SK-N-SH (cell line): ENCODE measurements at regions not wholly inside any gene's neighbourhood (a gene's known extent, or its start where the extent isn't known, plus 50 kb on each side); places are given as distances from the start of the nearest gene placed in this dataset.

ENCODE experiments used
- CTCF ChIA-PET: fragments of 300-600, 350-600 bp; formaldehyde crosslinking; extraction: SDS; loops from one replicate; lab custom pipeline; 2021; lab: Yijun Ruan, JAX
- POLR2A ChIA-PET: fragments of 350-600 bp; sonication (Branson Sonifier 250); formaldehyde crosslinking; extraction: SDS; loops from one replicate; lab custom pipeline; 2020; ENCODE audit warnings: antibody characterized with exemption, inconsistent platforms; lab: Yijun Ruan, JAX
- DNase-seq: peaks from one replicate; pipeline ENCODE4 v3.0.0; 2012
- H2AFZ ChIP-seq: fragments of 200-600 bp; sonication (generic); 2 replicates; pipeline ENCODE4 v1.8.1; 2016; ENCODE audit warnings: antibody characterized with exemption, mild to moderate bottlenecking, low read depth
- H3F3A ChIP-seq: fragments of 200-600 bp; sonication (generic); replicated peaks from 2 replicates; pipeline ENCODE3; 2016; ENCODE audit warnings: antibody characterized with exemption, mild to moderate bottlenecking; ENCODE audit not compliant: insufficient read depth
- H3K27ac ChIP-seq, 2 experiments: fragments of 200-500 bp in 1 of 2; fragments of 200-600 bp in 1 of 2; sonication (Bioruptor generic) in 1 of 2; sonication (generic), shearing (Covaris generic) in 1 of 2; 2 replicates each; pipeline versions ENCODE4 v1.5.1 to v1.6.1; 2014 to 2016; ENCODE audit warnings: low read depth in 2 of 2, inconsistent platforms in 1 of 2, low read length in 1 of 2, mild to moderate bottlenecking in 1 of 2, mixed read lengths in 1 of 2
- H3K27me3 ChIP-seq: fragments of 200-600 bp; sonication (generic), shearing (Covaris generic); 2 replicates; pipeline ENCODE4 v1.6.1; 2016; ENCODE audit warnings: mixed run types; ENCODE audit not compliant: insufficient read depth
- H3K36me3 ChIP-seq, 2 experiments: fragments of 200-500 bp in 1 of 2; fragments of 200-600 bp in 1 of 2; sonication (Bioruptor generic) in 1 of 2; sonication (generic) in 1 of 2; replicated peaks in 1 of 2; 2 replicates each; pipeline versions ENCODE3 to v1.5.1; 2014 to 2016; ENCODE audit warnings: low read length in 1 of 2, mild to moderate bottlenecking in 1 of 2; ENCODE audit not compliant: insufficient read depth in 2 of 2, control insufficient read depth in 1 of 2
- H3K4me1 ChIP-seq, 2 experiments: fragments of 200-500 bp in 1 of 2; fragments of 200-600 bp in 1 of 2; sonication (Bioruptor generic) in 1 of 2; sonication (generic), shearing (Covaris generic) in 1 of 2; 2 replicates each; pipeline versions ENCODE4 v1.5.1 to v1.6.1; 2014 to 2016; ENCODE audit warnings: low read depth in 1 of 2, low read length in 1 of 2, mixed run types in 1 of 2; ENCODE audit not compliant: insufficient read depth in 2 of 2, control insufficient read depth in 1 of 2
- H3K4me2 ChIP-seq: fragments of 200-600 bp; sonication (generic), shearing (Covaris generic); 2 replicates; pipeline ENCODE4 v1.6.1; 2017; ENCODE audit warnings: mixed run types
- H3K4me3 ChIP-seq, 2 experiments: fragments of 200-500 bp in 1 of 2; fragments of 200-600 bp in 1 of 2; sonication (Bioruptor generic) in 1 of 2; sonication (generic), shearing (Covaris generic) in 1 of 2; 2 replicates each; pipeline versions ENCODE4 v1.5.1 to v1.8.1; 2014 to 2016; ENCODE audit warnings: low read depth in 2 of 2, inconsistent platforms in 1 of 2, low read length in 1 of 2, mild to moderate bottlenecking in 1 of 2, mixed read lengths in 1 of 2, moderate library complexity in 1 of 2
- H3K79me2 ChIP-seq: fragments of 200-600 bp; sonication (generic); 2 replicates; pipeline ENCODE4 v1.8.1; 2017; ENCODE audit warnings: mild to moderate bottlenecking; ENCODE audit not compliant: insufficient read depth
- H3K9ac ChIP-seq: fragments of 200-600 bp; sonication (generic); 2 replicates; pipeline ENCODE4 v1.6.1; 2017; ENCODE audit warnings: mixed run types
- H3K9me2 ChIP-seq: fragments of 200-600 bp; sonication (generic); 2 replicates; pipeline ENCODE4 v1.6.1; 2017; ENCODE audit warnings: mixed run types
- H3K9me3 ChIP-seq: fragments of 200-600 bp; sonication (generic); 2 replicates; pipeline ENCODE4 v1.6.1; 2017; ENCODE audit warnings: mixed run types, mild to moderate bottlenecking, moderate library complexity
- H4K20me1 ChIP-seq: fragments of 200-600 bp; sonication (generic); 2 replicates; pipeline ENCODE4 v1.6.1; 2017; ENCODE audit warnings: mild to moderate bottlenecking, mixed run types; ENCODE audit not compliant: insufficient read depth
- CHD2 ChIP-seq: fragments of 150-350 bp; IDR thresholded peaks from 2 replicates; pipeline ENCODE4 v1.6.1; 2018; ENCODE audit warnings: low read length; ENCODE audit not compliant: partially characterized antibody
- FOSL2 ChIP-seq: IDR thresholded peaks from 2 replicates; pipeline ENCODE4 v1.4.0; 2012; ENCODE audit warnings: low read depth, mild to moderate bottlenecking, moderate library complexity, borderline replicate concordance
- FOXJ3 ChIP-seq: sonication (generic); formaldehyde crosslinking; IDR thresholded peaks from 2 replicates; pipeline ENCODE4 v1.5.1; 2020; ENCODE audit warnings: mild to moderate bottlenecking, missing genetic modification reagents
- GABPA ChIP-seq: IDR thresholded peaks from 2 replicates; pipeline ENCODE4 v1.4.0; 2012; ENCODE audit warnings: low read depth, mild to moderate bottlenecking
- RAD21 ChIP-seq: IDR thresholded peaks from 2 replicates; pipeline ENCODE4 v1.6.1; 2012; ENCODE audit warnings: mild to moderate bottlenecking, low read length
- SIN3A ChIP-seq: IDR thresholded peaks from 2 replicates; pipeline ENCODE4 v1.6.1; 2012; ENCODE audit warnings: low read depth, mild to moderate bottlenecking, low read length, moderate library complexity, borderline replicate concordance
- TEAD4 ChIP-seq: IDR thresholded peaks from 2 replicates; pipeline ENCODE4 v1.4.0; 2012; ENCODE audit warnings: mild to moderate bottlenecking, borderline replicate concordance; ENCODE audit not compliant: insufficient read depth
- WGBS: methylation state at CpG from one replicate; pipeline ENCODE4 v1.1.6; 2017; ENCODE audit warnings: low lambda C conversion rate; 5-methylcytosine and 5-hydroxymethylcytosine counted together
- TF ChIP-seq, protein P1 (sequence below): fragments of 150-350 bp; IDR thresholded peaks from 2 replicates; pipeline ENCODE4 v1.6.1; 2016; ENCODE audit warnings: mild to moderate bottlenecking, low read depth, low read length
- TF ChIP-seq, protein P2 (sequence below): IDR thresholded peaks from 2 replicates; pipeline ENCODE4 v1.6.1; 2012; ENCODE audit warnings: mild to moderate bottlenecking, low read depth, low read length, moderate library complexity

- WGBS, result 82% methylated on average over 10 of the region's 12 CpGs
- Histone ChIP-seq H2AFZ (no peak overlapping the region), H3K4me2 (no peak overlapping the region), H3K9ac (no peak overlapping the region), H3K9me3 (no peaks in the 10 kb centered on the region), H3K9me2 (no peaks in the 10 kb centered on the region), H3K36me3 (no peaks in the 10 kb centered on the region), H3K27ac (no peak overlapping the region), H3K4me1 (peaks cover 0 to 16% of the 10 kb centered on the region in 2 experiments; a peak in 1 of 4 replicates), H4K20me1 (no peaks in the 10 kb centered on the region), H3F3A (no peaks in the 10 kb centered on the region), H3K4me3 (no peak overlapping the region), H3K27me3 (peaks cover 11% of the 10 kb centered on the region; the same call in 1 of the 2 replicates), H3K79me2 (no peaks in the 10 kb centered on the region)
- ChIA-PET CTCF (interaction anchor here (0.7 to 0.9 kb wide), 2 partner anchors 12 to 67 kb away, joined by 3 read pairs; no protein-coding TSS in a partner anchor), POLR2A (no interaction called here)
- DNase-seq, result no peak
- TF ChIP-seq, protein P1, sequence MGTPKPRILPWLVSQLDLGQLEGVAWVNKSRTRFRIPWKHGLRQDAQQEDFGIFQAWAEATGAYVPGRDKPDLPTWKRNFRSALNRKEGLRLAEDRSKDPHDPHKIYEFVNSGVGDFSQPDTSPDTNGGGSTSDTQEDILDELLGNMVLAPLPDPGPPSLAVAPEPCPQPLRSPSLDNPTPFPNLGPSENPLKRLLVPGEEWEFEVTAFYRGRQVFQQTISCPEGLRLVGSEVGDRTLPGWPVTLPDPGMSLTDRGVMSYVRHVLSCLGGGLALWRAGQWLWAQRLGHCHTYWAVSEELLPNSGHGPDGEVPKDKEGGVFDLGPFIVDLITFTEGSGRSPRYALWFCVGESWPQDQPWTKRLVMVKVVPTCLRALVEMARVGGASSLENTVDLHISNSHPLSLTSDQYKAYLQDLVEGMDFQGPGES, result no peak
- TF ChIP-seq GABPA, result no peak
Observed at GRCh38 chr5:176727528-176727900, 80.2 kb downstream of the TSPAN17 start.

- Histone ChIP-seq H3K9ac (no peak overlapping the region), H3K4me2 (no peak overlapping the region), H3K4me1 (peaks cover 0 to 11% of the 10 kb centered on the region in 2 experiments; a peak in 1 of 4 replicates), H3K79me2 (no peaks in the 10 kb centered on the region)
- DNase-seq, result no peak
- TF ChIP-seq FOSL2, result no peak
- TF ChIP-seq, protein P2, sequence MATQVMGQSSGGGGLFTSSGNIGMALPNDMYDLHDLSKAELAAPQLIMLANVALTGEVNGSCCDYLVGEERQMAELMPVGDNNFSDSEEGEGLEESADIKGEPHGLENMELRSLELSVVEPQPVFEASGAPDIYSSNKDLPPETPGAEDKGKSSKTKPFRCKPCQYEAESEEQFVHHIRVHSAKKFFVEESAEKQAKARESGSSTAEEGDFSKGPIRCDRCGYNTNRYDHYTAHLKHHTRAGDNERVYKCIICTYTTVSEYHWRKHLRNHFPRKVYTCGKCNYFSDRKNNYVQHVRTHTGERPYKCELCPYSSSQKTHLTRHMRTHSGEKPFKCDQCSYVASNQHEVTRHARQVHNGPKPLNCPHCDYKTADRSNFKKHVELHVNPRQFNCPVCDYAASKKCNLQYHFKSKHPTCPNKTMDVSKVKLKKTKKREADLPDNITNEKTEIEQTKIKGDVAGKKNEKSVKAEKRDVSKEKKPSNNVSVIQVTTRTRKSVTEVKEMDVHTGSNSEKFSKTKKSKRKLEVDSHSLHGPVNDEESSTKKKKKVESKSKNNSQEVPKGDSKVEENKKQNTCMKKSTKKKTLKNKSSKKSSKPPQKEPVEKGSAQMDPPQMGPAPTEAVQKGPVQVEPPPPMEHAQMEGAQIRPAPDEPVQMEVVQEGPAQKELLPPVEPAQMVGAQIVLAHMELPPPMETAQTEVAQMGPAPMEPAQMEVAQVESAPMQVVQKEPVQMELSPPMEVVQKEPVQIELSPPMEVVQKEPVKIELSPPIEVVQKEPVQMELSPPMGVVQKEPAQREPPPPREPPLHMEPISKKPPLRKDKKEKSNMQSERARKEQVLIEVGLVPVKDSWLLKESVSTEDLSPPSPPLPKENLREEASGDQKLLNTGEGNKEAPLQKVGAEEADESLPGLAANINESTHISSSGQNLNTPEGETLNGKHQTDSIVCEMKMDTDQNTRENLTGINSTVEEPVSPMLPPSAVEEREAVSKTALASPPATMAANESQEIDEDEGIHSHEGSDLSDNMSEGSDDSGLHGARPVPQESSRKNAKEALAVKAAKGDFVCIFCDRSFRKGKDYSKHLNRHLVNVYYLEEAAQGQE, result no peak
- TF ChIP-seq SIN3A, result no peak
- no peak for TF ChIP-seq RAD21
- TF ChIP-seq TEAD4, result no peak
- no peak for TF ChIP-seq CHD2
- TF ChIP-seq FOXJ3 (CRISPR knock-in tag), result no peak
- TF ChIP-seq, all 33 proteins: peak for 0
- no peaks in the 10 kb centered on the region for H3K36me3 ChIP-seq
- peaks cover 7% of the 10 kb centered on the region; the same call in 1 of the 2 replicates for H3K27me3 ChIP-seq
- CTCF ChIA-PET, result interaction anchor here (0.7 to 0.9 kb wide), 2 partner anchors 12 to 67 kb away, joined by 3 read pairs; no protein-coding TSS in a partner anchor
- H3K4me3 ChIP-seq, result no peak overlapping the region
- no peaks in the 10 kb centered on the region for H3F3A ChIP-seq
- no peaks in the 10 kb centered on the region for H3K9me2 ChIP-seq
- no peak overlapping the region for H2AFZ ChIP-seq
- H4K20me1 ChIP-seq, result no peaks in the 10 kb centered on the region
- no peaks in the 10 kb centered on the region for H3K9me3 ChIP-seq
- POLR2A ChIA-PET, result no interaction called here
- 57% methylated on average over 6 of the region's 15 CpGs for WGBS
- H3K27ac ChIP-seq, result no peak overlapping the region
Observed at GRCh38 chr5:176727983-176728675, 80.8 kb downstream of the TSPAN17 start.
